ENCODE measurements at regions not wholly inside any gene's neighbourhood (a gene's known extent, or its start where the extent isn't known, plus 50 kb on each side); places are given as distances from the start of the nearest gene placed in this dataset.

DNA sequence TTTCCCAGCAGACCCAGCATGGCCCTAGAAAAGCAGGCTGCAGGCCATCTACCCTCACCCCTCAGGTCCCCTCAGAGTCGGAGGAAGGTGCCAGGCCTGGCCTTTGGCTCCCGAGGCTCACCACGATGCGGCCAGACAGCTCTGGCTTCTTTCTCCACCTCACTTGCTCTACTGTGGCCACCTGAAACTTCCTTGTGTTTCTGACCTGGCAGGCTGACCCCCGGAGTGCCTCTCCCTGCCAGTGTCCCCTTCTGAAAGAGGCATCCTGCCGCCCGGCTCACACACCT lies 375.0 kb upstream of the HS6ST1 start:
- ChIA-PET POLR2A (no interaction called here), CTCF (no interaction called here)
- Histone ChIP-seq H3K27me3 (ENCODE audit: control insufficient read depth in 2 of 2, insufficient read depth in 2 of 2, low read length in 2 of 2) (no peaks in the 10 kb centered on the region), H3K9ac (replicated peaks; ENCODE audit: extremely low read depth, insufficient read depth, low read length) (no peak overlapping the region), H3K9me1 (replicated peaks; ENCODE audit: control insufficient read depth, extremely low read depth, insufficient read depth, low read length) (no peaks in the 10 kb centered on the region), H3K79me2 (ENCODE audit: control insufficient read depth, insufficient read depth, low read length) (no peaks in the 10 kb centered on the region), H2AFZ (ENCODE audit: low read depth, low read length) (no peak overlapping the region), H3K4me2 (ENCODE audit: insufficient read depth, low read length) (no peak overlapping the region), H3K27ac (ENCODE audit: insufficient read depth, low read depth, low read length) (no peak overlapping the region), H3K36me3 (ENCODE audit: control insufficient read depth in 2 of 2, extremely low read depth in 1 of 2, insufficient read depth in 2 of 2, low read length in 2 of 2) (no peaks in the 10 kb centered on the region), H3K9me3 (replicated peaks; ENCODE audit: control insufficient read depth, insufficient read depth, low read length) (peaks cover 1% of the 10 kb centered on the region), H3K4me1 (ENCODE audit: control insufficient read depth, extremely low read depth, insufficient read depth, low read length) (no peaks in the 10 kb centered on the region), H4K20me1 (replicated peaks; ENCODE audit: control insufficient read depth, extremely low read depth, insufficient read depth, low read length) (no peaks in the 10 kb centered on the region), H3K4me3 (replicated peaks in 1 of 3; ENCODE audit: insufficient read depth in 1 of 3, low read depth in 1 of 3, low read length in 3 of 3) (no peak overlapping the region)
- intact Hi-C loops (cut with micrococcal nuclease), result no loop called here
- FAIRE-seq, result no peak
- TF ChIP-seq POLR2A (IDR thresholded peaks at IDR 0.05; ENCODE audit: low read depth, low read length) (no peak), GATA2 (IDR thresholded peaks at IDR 0.05; ENCODE audit: insufficient read depth, insufficient read length, low read depth, low read length) (no peak), POLR2AphosphoS5 (IDR thresholded peaks at IDR 0.05; ENCODE audit: insufficient read depth, low read depth, low read length) (no peak), MYC (IDR thresholded peaks at IDR 0.05; ENCODE audit: low read depth, low read length) (no peak), EZH2 (IDR thresholded peaks at IDR 0.05; ENCODE audit: borderline replicate concordance, low read depth, low read length, severe bottlenecking) (no peak)
- no peak for DNase-seq (ENCODE audit: low read depth, low spot score)
- BruUV-seq (replicated peaks), result no TSS peak
- dilution Hi-C loops (cut with MboI; ENCODE audit: extremely low pct_ligation_motif_present, low sequenced_read_pairs), result no loop called here

DNA sequence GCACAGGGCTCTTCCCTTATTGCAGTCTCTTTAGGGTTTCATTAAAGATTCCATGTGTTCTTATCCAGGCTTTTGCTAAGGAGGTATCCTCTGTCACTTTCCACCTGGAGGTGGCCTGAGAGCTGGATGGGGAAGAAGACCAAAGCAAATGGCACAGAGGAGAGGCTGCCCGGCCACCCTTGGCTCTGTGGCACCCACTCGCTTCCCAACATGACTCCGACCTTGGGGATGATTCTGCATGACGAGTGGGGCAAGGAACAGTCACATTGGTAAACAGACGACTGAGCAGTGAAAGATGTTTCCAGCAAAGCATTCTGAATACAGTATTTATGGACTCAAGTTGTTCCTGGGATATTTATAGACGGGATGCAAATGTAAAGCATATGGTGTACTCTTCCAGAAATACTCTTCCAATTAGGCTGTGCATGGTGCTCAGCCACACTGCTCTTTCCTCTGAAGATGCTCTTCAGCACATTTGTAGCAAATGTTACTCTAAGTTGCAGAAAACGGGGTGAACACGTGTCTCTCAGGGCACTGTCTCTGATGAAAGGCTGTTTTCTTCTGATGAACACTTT lies 377.1 kb upstream of the HS6ST1 start:
- ChIA-PET CTCF (no interaction called here), POLR2A (no interaction called here)
- no peaks in the 10 kb centered on the region for H4K20me1 ChIP-seq (replicated peaks; ENCODE audit: control insufficient read depth, extremely low read depth, insufficient read depth, low read length)
- BruUV-seq (replicated peaks), result no TSS peak
- no peaks in the 10 kb centered on the region for H3K36me3 ChIP-seq (ENCODE audit: control insufficient read depth in 2 of 2, extremely low read depth in 1 of 2, insufficient read depth in 2 of 2, low read length in 2 of 2)
- dilution Hi-C loops (cut with MboI; ENCODE audit: extremely low pct_ligation_motif_present, low sequenced_read_pairs), result no loop called here
- DNase-seq (ENCODE audit: low read depth, low spot score), result no peak
- H3K9me1 ChIP-seq (replicated peaks; ENCODE audit: control insufficient read depth, extremely low read depth, insufficient read depth, low read length), result no peaks in the 10 kb centered on the region
- no peak overlapping the region for H3K4me2 ChIP-seq (ENCODE audit: insufficient read depth, low read length)
- H3K27me3 ChIP-seq (ENCODE audit: control insufficient read depth in 2 of 2, insufficient read depth in 2 of 2, low read length in 2 of 2), result no peaks in the 10 kb centered on the region
- intact Hi-C loops (cut with micrococcal nuclease), result no loop called here
- no peaks in the 10 kb centered on the region for H3K79me2 ChIP-seq (ENCODE audit: control insufficient read depth, insufficient read depth, low read length)
- no peak overlapping the region for H3K9ac ChIP-seq (replicated peaks; ENCODE audit: extremely low read depth, insufficient read depth, low read length)
- no peak overlapping the region for H2AFZ ChIP-seq (ENCODE audit: low read depth, low read length)
- peaks cover 1% of the 10 kb centered on the region for H3K9me3 ChIP-seq (replicated peaks; ENCODE audit: control insufficient read depth, insufficient read depth, low read length)
- TF ChIP-seq, protein P1, sequence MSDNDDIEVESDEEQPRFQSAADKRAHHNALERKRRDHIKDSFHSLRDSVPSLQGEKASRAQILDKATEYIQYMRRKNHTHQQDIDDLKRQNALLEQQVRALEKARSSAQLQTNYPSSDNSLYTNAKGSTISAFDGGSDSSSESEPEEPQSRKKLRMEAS (IDR thresholded peaks at IDR 0.05; ENCODE audit: insufficient read depth, insufficient read length), result no peak
- no peak for TF ChIP-seq MYC (IDR thresholded peaks at IDR 0.05; ENCODE audit: low read depth, low read length)
- no peak for TF ChIP-seq POLR2A (IDR thresholded peaks at IDR 0.05; ENCODE audit: low read depth, low read length)
- no peaks in the 10 kb centered on the region for H3K4me1 ChIP-seq (ENCODE audit: control insufficient read depth, extremely low read depth, insufficient read depth, low read length)
- no peak overlapping the region for H3K4me3 ChIP-seq (replicated peaks in 1 of 3; ENCODE audit: insufficient read depth in 1 of 3, low read depth in 1 of 3, low read length in 3 of 3)
- FAIRE-seq, result no peak
- H3K27ac ChIP-seq (ENCODE audit: insufficient read depth, low read depth, low read length), result no peak overlapping the region
